ENCODE measurements at regions not wholly inside any gene's neighbourhood (a gene's known extent, or its start where the extent isn't known, plus 50 kb on each side); places are given as distances from the start of the nearest gene placed in this dataset.

- FAIRE-seq: peak; percentile 88
- peak; percentile 3 to 14 for DNase-seq (ENCODE audit: low spot score in 2 of 2)
Observed at GRCh38 chr5:124162767-124163532, 583.5 kb downstream of the ZNF608 start.

- FAIRE-seq: no peak
- DNase-seq (ENCODE audit: low spot score in 2 of 2): no peak
Observed at GRCh38 chr5:124161266-124161665, 585.2 kb downstream of the ZNF608 start.

- no peak for DNase-seq (ENCODE audit: low spot score in 2 of 2)
- FAIRE-seq: no peak
Observed at GRCh38 chr5:124160265-124160664, 586.2 kb downstream of the ZNF608 start.

GRCh38 chr5:124157320-124157719 lies 589.1 kb downstream of the ZNF608 start:
- no peak for FAIRE-seq

GRCh38 chr5:124156415-124156996 lies 589.9 kb downstream of the ZNF608 start:
- DNase-seq (ENCODE audit: low spot score in 2 of 2): no peak
- no peak for FAIRE-seq

More at GRCh38 chr5:124157320-124157719, 589.1 kb downstream of the ZNF608 start:
- DNase-seq (ENCODE audit: low spot score in 2 of 2): no peak

- DNase-seq (ENCODE audit: low spot score in 2 of 2) (no peak), FAIRE-seq (no peak)
Observed at GRCh38 chr5:124154714-124155113, 591.7 kb downstream of the ZNF608 start.

GRCh38 chr5:124153588-124153987 lies 592.9 kb downstream of the ZNF608 start:
- FAIRE-seq: no peak
- no peak for DNase-seq (ENCODE audit: low spot score in 2 of 2)

GRCh38 chr5:124148574-124148973 lies 597.9 kb downstream of the ZNF608 start:
- FAIRE-seq (no peak), DNase-seq (ENCODE audit: low spot score in 2 of 2) (no peak)

- FAIRE-seq: no peak
Observed at GRCh38 chr5:124140060-124140459, 606.4 kb downstream of the ZNF608 start.

GRCh38 chr5:124139477-124139876 lies 607.0 kb downstream of the ZNF608 start:
- FAIRE-seq: no peak
- no peak for DNase-seq (ENCODE audit: low spot score in 2 of 2)

More at GRCh38 chr5:124140060-124140459, 606.4 kb downstream of the ZNF608 start:
- DNase-seq (ENCODE audit: low spot score in 2 of 2): no peak

- DNase-seq (ENCODE audit: low spot score in 2 of 2): no peak
- no peak for FAIRE-seq
Observed at GRCh38 chr5:124136609-124137008, 609.8 kb downstream of the ZNF608 start.

GRCh38 chr5:124134941-124135340 lies 611.5 kb downstream of the ZNF608 start:
- DNase-seq (ENCODE audit: low spot score in 2 of 2) (no peak), FAIRE-seq (no peak)

- DNase-seq (ENCODE audit: low spot score in 2 of 2) (no peak), FAIRE-seq (no peak)
Observed at GRCh38 chr5:124133406-124133805, 613.0 kb downstream of the ZNF608 start.

- FAIRE-seq (no peak), DNase-seq (ENCODE audit: low spot score in 2 of 2) (no peak)
Observed at GRCh38 chr5:124132843-124133242, 613.6 kb downstream of the ZNF608 start.

- DNase-seq (ENCODE audit: low spot score in 2 of 2): no peak
- no peak for FAIRE-seq
Observed at GRCh38 chr5:124131466-124131865, 615.0 kb downstream of the ZNF608 start.

- no peak for DNase-seq (ENCODE audit: low spot score in 2 of 2)
- no peak for FAIRE-seq
Observed at GRCh38 chr5:124130816-124131215, 615.6 kb downstream of the ZNF608 start.

- DNase-seq (ENCODE audit: low spot score in 2 of 2) (no peak), FAIRE-seq (no peak)
Observed at GRCh38 chr5:124128867-124129266, 616.9 kb downstream of the CSNK1G3 start.

- FAIRE-seq: no peak
Observed at GRCh38 chr5:124126504-124127217, 614.7 kb downstream of the CSNK1G3 start.

GRCh38 chr5:124124711-124125229 lies 612.8 kb downstream of the CSNK1G3 start:
- peak in 1 of 2 donors; percentile 5 for DNase-seq (ENCODE audit: low spot score in 2 of 2)
- no peak for FAIRE-seq

More at GRCh38 chr5:124126504-124127217, 614.7 kb downstream of the CSNK1G3 start:
- DNase-seq (ENCODE audit: low spot score in 2 of 2): no peak

- no peak for FAIRE-seq
- no peak for DNase-seq (ENCODE audit: low spot score in 2 of 2)
Observed at GRCh38 chr5:124121198-124121597, 609.2 kb downstream of the CSNK1G3 start.

- FAIRE-seq (no peak), DNase-seq (ENCODE audit: low spot score in 2 of 2) (no peak)
Observed at GRCh38 chr5:124114911-124115310, 602.9 kb downstream of the CSNK1G3 start.

All from frontal cortex (tissue), 3 donors.